A673 (cell line): ENCODE measurements at regions not wholly inside any gene's neighbourhood (a gene's known extent, or its start where the extent isn't known, plus 50 kb on each side); places are given as distances from the start of the nearest gene placed in this dataset.
"Not testable (repeated sequence)": the region's sequence is repeated elsewhere in the genome, so short reads cannot be mapped to it uniquely, and the experiment has no call there.

ENCODE experiments used
- BruUV-seq: library from RNA; stranded (reverse); fragments of 400-500 nt; replicated peaks from 2 replicates; lab custom pipeline; 2021; lab: Mats Ljungman, UMichigan
- CTCF ChIA-PET: fragments of 300-600 bp; sonication (Branson Sonifier 250); formaldehyde crosslinking; loops from one replicate; lab custom pipeline; 2022; ENCODE audit warnings: antibody characterized with exemption; lab: Charles Lee
- POLR2A ChIA-PET: fragments of 300-600 bp; sonication (Branson Sonifier 250); formaldehyde crosslinking; loops from one replicate; lab custom pipeline; 2022; ENCODE audit warnings: antibody characterized with exemption; ENCODE audit not compliant: low non-redundant PET; lab: Charles Lee
- DNase-seq: peaks from one replicate; pipeline ENCODE4 v3.0.0-alpha.2; 2015; ENCODE audit warnings: low spot score
- H3K27ac ChIP-seq: fragments of 200-600 bp; sonication (generic); 2 replicates; pipeline ENCODE4 v1.5.1; 2016; ENCODE audit warnings: mixed run types, low read depth, mild to moderate bottlenecking, mixed read lengths, antibody characterized with exemption, low read length; ENCODE audit not compliant: poor library complexity, severe bottlenecking
- H3K27me3 ChIP-seq: fragments of 200-600 bp; sonication (generic); replicated peaks from 2 replicates; pipeline ENCODE4 v1.6.1; 2017; ENCODE audit warnings: mixed run types, low read depth, mild to moderate bottlenecking, mixed read lengths, antibody characterized with exemption, low read length; ENCODE audit not compliant: insufficient read depth, poor library complexity
- H3K36me3 ChIP-seq: fragments of 200-600 bp; sonication (generic); 2 replicates; pipeline ENCODE4 v1.6.1; 2016; ENCODE audit warnings: mixed run types, mild to moderate bottlenecking, mixed read lengths, antibody characterized with exemption, low read length; ENCODE audit not compliant: insufficient read depth, poor library complexity, severe bottlenecking
- H3K4me1 ChIP-seq: fragments of 200-600 bp; sonication (generic); 2 replicates; pipeline ENCODE4 v1.6.1; 2017; ENCODE audit warnings: mixed run types, mild to moderate bottlenecking, mixed read lengths, antibody characterized with exemption, low read length; ENCODE audit not compliant: insufficient read depth, poor library complexity, severe bottlenecking
- H3K4me3 ChIP-seq: fragments of 200-600 bp; sonication (generic); 2 replicates; pipeline ENCODE4 v1.5.1; 2016; ENCODE audit warnings: low read depth, mixed run types, mild to moderate bottlenecking, mixed read lengths, low read length; ENCODE audit not compliant: poor library complexity, severe bottlenecking
- H3K9me3 ChIP-seq: fragments of 200-600 bp; sonication (generic); 2 replicates; pipeline ENCODE4 v1.6.1; 2016; ENCODE audit warnings: mixed run types, low read depth, mild to moderate bottlenecking, mixed read lengths, antibody characterized with exemption, low read length; ENCODE audit not compliant: poor library complexity, severe bottlenecking
- EZH2 ChIP-seq: fragments of 200-600 bp; sonication (generic); IDR thresholded peaks from 2 replicates; pipeline ENCODE4 v1.6.1; 2017; ENCODE audit warnings: borderline replicate concordance, low read depth, mild to moderate bottlenecking, mixed read lengths, antibody characterized with exemption, low read length; ENCODE audit not compliant: poor library complexity, severe bottlenecking
- intact Hi-C: fragments of 100-400 bp; cut with micrococcal nuclease; formaldehyde crosslinking; loops from one replicate; pipeline ENCODE4 v1.10.0; 2022; ENCODE audit not compliant: unreplicated experiment
- TF ChIP-seq, protein P1 (sequence below): fragments of 300-800, 200-600 bp; sonication (generic); conservative IDR thresholded peaks from 2 replicates; pipeline ENCODE4 v1.5.1; 2017; ENCODE audit warnings: low read depth, mild to moderate bottlenecking, antibody characterized with exemption, low read length, moderate library complexity, mixed read lengths

- BruUV-seq: no TSS peak
These were observed 59.5 kb upstream of the PPP2R3B start for GRCh38 chrX:446245-446644.

DNA sequence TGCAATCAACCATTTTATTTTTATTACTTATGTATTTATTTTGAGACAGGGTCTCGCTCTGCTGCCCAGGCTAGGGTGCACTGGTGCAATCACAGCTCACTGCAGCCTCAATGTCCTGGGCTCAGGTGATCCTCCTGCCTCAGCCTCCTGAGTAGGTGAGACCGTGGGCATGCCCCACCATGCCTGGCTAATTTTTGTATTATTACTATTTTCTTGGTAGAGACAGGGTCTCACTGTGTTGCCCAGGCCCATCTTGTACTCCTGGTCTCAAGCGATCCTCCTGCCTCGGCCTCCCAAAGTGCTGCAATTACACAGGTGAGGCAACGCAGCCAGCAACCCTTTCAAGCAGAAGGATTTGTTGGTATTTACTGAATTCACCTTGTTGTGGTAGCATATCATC lies 60.3 kb upstream of the PPP2R3B start:
- intact Hi-C loops: no loop called here
- no TSS peak for BruUV-seq
- Histone ChIP-seq H3K9me3 (no peaks in the 10 kb centered on the region), H3K27me3 (no peaks in the 10 kb centered on the region), H3K4me3 (no peak overlapping the region), H3K27ac (no peak overlapping the region), H3K36me3 (no peaks in the 10 kb centered on the region), H3K4me1 (no peaks in the 10 kb centered on the region)
- CTCF ChIA-PET: no interaction called here
- DNase-seq: no peak
- TF ChIP-seq EZH2: no peak
- TF ChIP-seq, protein P1, sequence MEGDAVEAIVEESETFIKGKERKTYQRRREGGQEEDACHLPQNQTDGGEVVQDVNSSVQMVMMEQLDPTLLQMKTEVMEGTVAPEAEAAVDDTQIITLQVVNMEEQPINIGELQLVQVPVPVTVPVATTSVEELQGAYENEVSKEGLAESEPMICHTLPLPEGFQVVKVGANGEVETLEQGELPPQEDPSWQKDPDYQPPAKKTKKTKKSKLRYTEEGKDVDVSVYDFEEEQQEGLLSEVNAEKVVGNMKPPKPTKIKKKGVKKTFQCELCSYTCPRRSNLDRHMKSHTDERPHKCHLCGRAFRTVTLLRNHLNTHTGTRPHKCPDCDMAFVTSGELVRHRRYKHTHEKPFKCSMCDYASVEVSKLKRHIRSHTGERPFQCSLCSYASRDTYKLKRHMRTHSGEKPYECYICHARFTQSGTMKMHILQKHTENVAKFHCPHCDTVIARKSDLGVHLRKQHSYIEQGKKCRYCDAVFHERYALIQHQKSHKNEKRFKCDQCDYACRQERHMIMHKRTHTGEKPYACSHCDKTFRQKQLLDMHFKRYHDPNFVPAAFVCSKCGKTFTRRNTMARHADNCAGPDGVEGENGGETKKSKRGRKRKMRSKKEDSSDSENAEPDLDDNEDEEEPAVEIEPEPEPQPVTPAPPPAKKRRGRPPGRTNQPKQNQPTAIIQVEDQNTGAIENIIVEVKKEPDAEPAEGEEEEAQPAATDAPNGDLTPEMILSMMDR: no peak
- POLR2A ChIA-PET: no interaction called here

More at GRCh38 chrX:446245-446644, 59.5 kb upstream of the PPP2R3B start:
- H3K9me3 ChIP-seq: no peaks in the 10 kb centered on the region
- no peak for DNase-seq
- POLR2A ChIA-PET: no interaction called here
- H3K36me3 ChIP-seq: no peaks in the 10 kb centered on the region
- no peak overlapping the region for H3K4me3 ChIP-seq
- H3K4me1 ChIP-seq: no peaks in the 10 kb centered on the region
- no peak for TF ChIP-seq EZH2
- TF ChIP-seq, protein P1: no peak
- intact Hi-C loops: no loop called here
- no peak overlapping the region for H3K27ac ChIP-seq
- CTCF ChIA-PET: no interaction called here
- no peaks in the 10 kb centered on the region for H3K27me3 ChIP-seq

GRCh38 chrX:451750-452149 lies 65.0 kb upstream of the PPP2R3B start:
- H3K27me3 ChIP-seq, H3K4me3 ChIP-seq, POLR2A ChIA-PET, intact Hi-C loops, H3K27ac ChIP-seq, CTCF ChIA-PET, DNase-seq, BruUV-seq, H3K36me3 ChIP-seq, H3K9me3 ChIP-seq, H3K4me1 ChIP-seq: not testable (repeated sequence)

DNA sequence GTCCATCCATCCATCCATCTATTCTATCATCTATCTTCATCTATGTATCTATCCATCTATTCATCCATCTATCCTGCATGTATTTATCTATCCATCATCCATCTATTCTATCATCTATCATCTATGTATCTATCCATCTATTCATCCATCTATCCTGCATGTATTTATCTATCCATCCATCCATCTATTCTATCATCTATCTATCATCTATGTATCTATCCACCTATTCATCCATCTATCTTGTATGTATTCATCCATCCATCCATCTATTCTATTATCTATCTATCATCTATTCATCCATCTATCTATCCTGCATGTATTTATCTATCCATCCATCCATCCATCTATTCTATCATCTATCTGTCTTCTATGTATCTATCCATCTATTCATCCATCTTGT lies 65.9 kb upstream of the PPP2R3B start:
- Histone ChIP-seq H3K4me1 (no peaks in the 10 kb centered on the region), H3K36me3 (no peaks in the 10 kb centered on the region), H3K27ac (no peak overlapping the region), H3K9me3 (no peaks in the 10 kb centered on the region), H3K4me3 (no peak overlapping the region), H3K27me3 (no peaks in the 10 kb centered on the region)
- TF ChIP-seq EZH2: no peak
- TF ChIP-seq, protein P1: no peak
- POLR2A ChIA-PET: no interaction called here
- intact Hi-C loops: no loop called here
- CTCF ChIA-PET: no interaction called here
- DNase-seq: no peak
- no TSS peak for BruUV-seq

GRCh38 chrX:454514-454913 lies 67.8 kb upstream of the PPP2R3B start:
- H3K4me1 ChIP-seq, CTCF ChIA-PET, intact Hi-C loops, BruUV-seq, H3K9me3 ChIP-seq, DNase-seq, H3K27me3 ChIP-seq, H3K36me3 ChIP-seq, POLR2A ChIA-PET, H3K4me3 ChIP-seq, H3K27ac ChIP-seq: not testable (repeated sequence)
